ENCODE measurements at regions not wholly inside any gene's neighbourhood (a gene's known extent, or its start where the extent isn't known, plus 50 kb on each side); places are given as distances from the start of the nearest gene placed in this dataset.
A peak's percentile ranks its signal among the peaks of the same experiment; 100 is the strongest.

GRCh38 chr7:26046878-26047277 is 105.1 kb upstream of the NFE2L3 start:
- H3K36me3 Mint-ChIP-seq, result no peaks in the 10 kb centered on the region
- DNase-seq (ENCODE audit: low spot score in 2 of 2) (no peak), ATAC-seq (no peak)
- no peak overlapping the region for H3K4me3 Mint-ChIP-seq
- H3K4me1 Mint-ChIP-seq, result no peaks in the 10 kb centered on the region
- no peaks in the 10 kb centered on the region for H3K9me3 Mint-ChIP-seq
- no peak overlapping the region for H3K27ac Mint-ChIP-seq

- ATAC-seq, result no peak
- H3K9me3 Mint-ChIP-seq, result no peaks in the 10 kb centered on the region
- no peak for DNase-seq (ENCODE audit: low spot score in 2 of 2)
- no peak overlapping the region for H3K4me3 Mint-ChIP-seq
- no peaks in the 10 kb centered on the region for H3K4me1 Mint-ChIP-seq
- no peaks in the 10 kb centered on the region for H3K36me3 Mint-ChIP-seq
- H3K27ac Mint-ChIP-seq, result no peak overlapping the region
Observed at GRCh38 chr7:26048663-26049062, 103.3 kb upstream of the NFE2L3 start.

- DNase-seq (ENCODE audit: low spot score in 2 of 2) (no peak), ATAC-seq (no peak)
- H3K4me3 Mint-ChIP-seq, result no peak overlapping the region
Observed at GRCh38 chr7:26049081-26049480, 102.9 kb upstream of the NFE2L3 start.

DNA sequence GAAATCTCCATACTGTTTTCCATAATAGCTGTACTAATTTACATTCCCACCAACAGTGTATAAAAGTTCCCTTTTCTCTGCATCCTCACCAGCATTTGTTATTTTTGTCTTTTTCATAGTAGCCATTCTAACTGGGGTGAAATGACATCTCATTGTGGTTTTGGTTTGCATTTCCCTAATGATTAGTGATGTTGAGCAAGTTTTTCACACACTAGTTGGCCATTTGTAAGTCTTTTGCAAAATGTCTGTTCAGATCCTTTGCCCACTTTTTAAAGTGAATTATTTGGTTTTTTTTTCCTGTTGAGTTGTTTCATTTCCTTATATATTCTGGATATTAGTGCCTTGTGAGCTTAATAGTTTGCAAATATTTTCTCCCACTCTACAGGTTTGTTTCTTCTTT is 101.0 kb upstream of the NFE2L3 start:
- ATAC-seq (no peak), DNase-seq (ENCODE audit: low spot score in 2 of 2) (no peak)
- Mint-ChIP-seq H3K27ac (no peak overlapping the region), H3K9me3 (no peaks in the 10 kb centered on the region), H3K4me3 (no peak overlapping the region), H3K36me3 (no peaks in the 10 kb centered on the region), H3K4me1 (no peaks in the 10 kb centered on the region)

More at GRCh38 chr7:26049081-26049480, 102.9 kb upstream of the NFE2L3 start:
- H3K4me1 Mint-ChIP-seq, result no peaks in the 10 kb centered on the region
- H3K27ac Mint-ChIP-seq, result no peak overlapping the region
- H3K36me3 Mint-ChIP-seq, result no peaks in the 10 kb centered on the region
- no peaks in the 10 kb centered on the region for H3K9me3 Mint-ChIP-seq

- DNase-seq (ENCODE audit: low spot score in 2 of 2) (no peak), ATAC-seq (no peak)
- no peaks in the 10 kb centered on the region for H3K36me3 Mint-ChIP-seq
- no peak overlapping the region for H3K27ac Mint-ChIP-seq
- no peak overlapping the region for H3K4me3 Mint-ChIP-seq
- H3K9me3 Mint-ChIP-seq, result no peaks in the 10 kb centered on the region
- H3K4me1 Mint-ChIP-seq, result no peaks in the 10 kb centered on the region
Observed at GRCh38 chr7:26052706-26053105, 99.3 kb upstream of the NFE2L3 start.

GRCh38 chr7:26054386-26054785 is 97.6 kb upstream of the NFE2L3 start:
- no peaks in the 10 kb centered on the region for H3K9me3 Mint-ChIP-seq

DNA sequence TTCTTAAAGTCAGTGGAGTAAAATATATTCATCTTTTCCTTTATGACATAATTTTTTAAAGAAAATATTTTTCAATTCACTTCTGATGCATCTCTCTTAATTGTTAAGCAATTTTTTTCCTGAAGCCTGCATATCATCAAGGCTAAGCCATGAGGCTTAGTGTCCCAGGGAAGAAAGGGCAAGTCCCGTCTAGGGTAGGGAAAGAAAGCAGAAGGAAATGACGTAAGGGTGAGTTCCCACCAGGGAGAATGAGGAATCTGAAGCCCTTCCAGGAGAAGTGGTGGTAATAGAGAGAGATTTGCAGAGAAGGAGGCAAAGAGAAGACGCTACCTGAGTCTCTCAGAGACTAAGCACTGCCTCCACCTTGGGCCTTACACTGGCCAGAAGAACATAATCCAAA is 96.8 kb upstream of the NFE2L3 start:
- Mint-ChIP-seq H3K9me3 (no peaks in the 10 kb centered on the region), H3K4me3 (no peak overlapping the region), H3K36me3 (no peaks in the 10 kb centered on the region), H3K4me1 (no peaks in the 10 kb centered on the region), H3K27ac (no peak overlapping the region)
- DNase-seq (ENCODE audit: low spot score in 2 of 2), result no peak
- ATAC-seq, result no peak

More at GRCh38 chr7:26054386-26054785, 97.6 kb upstream of the NFE2L3 start:
- H3K36me3 Mint-ChIP-seq, result no peaks in the 10 kb centered on the region
- ATAC-seq (no peak), DNase-seq (ENCODE audit: low spot score in 2 of 2) (no peak)
- H3K4me3 Mint-ChIP-seq, result no peak overlapping the region
- H3K27ac Mint-ChIP-seq, result no peak overlapping the region
- no peaks in the 10 kb centered on the region for H3K4me1 Mint-ChIP-seq

GRCh38 chr7:26060733-26061677 is 91.0 kb upstream of the NFE2L3 start:
- DNase-seq (ENCODE audit: low spot score in 2 of 2) (no peak), ATAC-seq (no peak)
- H3K4me3 Mint-ChIP-seq, result no peak overlapping the region
- no peaks in the 10 kb centered on the region for H3K9me3 Mint-ChIP-seq
- H3K36me3 Mint-ChIP-seq, result no peaks in the 10 kb centered on the region
- H3K27ac Mint-ChIP-seq, result no peak overlapping the region
- H3K4me1 Mint-ChIP-seq, result no peaks in the 10 kb centered on the region

DNA sequence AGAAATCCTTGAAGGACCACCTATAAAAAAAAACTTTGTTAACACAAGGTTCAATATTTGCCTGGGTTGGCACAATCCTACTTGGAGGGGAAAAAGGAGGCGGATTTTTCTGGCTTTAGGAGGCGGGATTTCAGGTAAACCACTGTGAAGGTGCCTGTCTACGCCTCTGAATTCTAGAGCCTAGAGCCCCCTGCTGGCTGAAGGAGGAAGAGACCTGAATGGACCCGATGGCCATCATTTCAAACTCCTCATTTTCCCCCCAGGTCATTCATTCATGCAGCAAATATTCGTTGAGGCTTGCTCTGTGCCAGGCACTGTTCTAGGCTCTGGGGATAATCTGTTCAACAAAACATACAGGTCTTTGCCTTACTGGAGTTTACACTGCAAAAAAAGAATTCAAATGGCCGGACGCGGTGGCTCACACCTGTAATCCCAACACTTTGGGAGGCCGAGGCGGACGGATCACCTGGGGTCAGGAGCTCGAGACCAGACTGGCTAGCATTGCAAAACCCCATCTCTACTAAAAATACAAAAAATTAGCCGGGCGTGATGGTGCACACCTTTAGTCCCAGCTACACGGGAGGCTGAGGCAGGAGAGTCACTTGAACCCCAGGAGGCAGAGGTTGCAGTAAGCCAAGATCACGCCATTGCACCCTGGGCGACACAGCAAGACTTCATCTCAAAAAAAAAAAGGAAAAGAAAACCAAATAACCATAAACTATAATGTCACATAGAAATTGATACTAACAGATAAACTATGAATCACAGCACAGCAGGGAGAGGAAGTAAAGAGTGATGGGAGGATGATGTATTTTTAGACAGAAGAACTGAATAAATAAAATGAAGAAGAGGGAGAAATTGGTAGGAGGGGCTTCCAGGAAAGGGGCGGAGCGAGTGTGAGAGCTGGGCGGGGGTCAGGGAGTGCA is 90.1 kb upstream of the NFE2L3 start:
- ATAC-seq, result peak; percentile 77
- Mint-ChIP-seq H3K27ac (no peak overlapping the region), H3K9me3 (no peaks in the 10 kb centered on the region), H3K4me3 (no peak overlapping the region), H3K36me3 (no peaks in the 10 kb centered on the region), H3K4me1 (no peaks in the 10 kb centered on the region)
- DNase-seq (ENCODE audit: low spot score in 2 of 2), result peak; percentile 57 to 85

DNA sequence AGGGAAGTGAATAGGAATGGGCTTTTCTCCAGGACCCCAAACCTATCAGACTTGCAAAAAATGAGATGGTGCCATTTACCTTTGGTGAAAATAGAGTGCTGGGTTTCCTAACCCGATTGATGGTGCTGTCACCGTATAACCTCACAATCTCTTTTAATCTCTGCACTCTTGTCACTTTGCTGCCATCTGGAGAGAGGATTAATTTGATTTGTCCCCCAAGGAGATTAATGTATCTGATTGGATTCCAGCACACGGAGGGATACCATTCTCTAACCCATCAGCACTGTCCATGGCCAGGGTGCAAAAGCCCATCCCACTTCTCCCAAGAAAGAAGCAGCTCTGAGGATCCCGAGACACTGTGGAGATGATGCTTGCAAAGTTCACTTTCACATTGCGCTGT is 86.3 kb upstream of the NFE2L3 start:
- no peaks in the 10 kb centered on the region for H3K36me3 Mint-ChIP-seq
- H3K4me1 Mint-ChIP-seq, result no peaks in the 10 kb centered on the region
- no peak overlapping the region for H3K27ac Mint-ChIP-seq
- H3K9me3 Mint-ChIP-seq, result no peaks in the 10 kb centered on the region
- H3K4me3 Mint-ChIP-seq, result no peak overlapping the region
- no peak for ATAC-seq
- no peak for DNase-seq (ENCODE audit: low spot score in 2 of 2)

- H3K27ac Mint-ChIP-seq, result peak overlapping the region; percentile 33
- ATAC-seq, result no peak
Observed at GRCh38 chr7:26066736-26067135, 85.3 kb upstream of the NFE2L3 start.

DNA sequence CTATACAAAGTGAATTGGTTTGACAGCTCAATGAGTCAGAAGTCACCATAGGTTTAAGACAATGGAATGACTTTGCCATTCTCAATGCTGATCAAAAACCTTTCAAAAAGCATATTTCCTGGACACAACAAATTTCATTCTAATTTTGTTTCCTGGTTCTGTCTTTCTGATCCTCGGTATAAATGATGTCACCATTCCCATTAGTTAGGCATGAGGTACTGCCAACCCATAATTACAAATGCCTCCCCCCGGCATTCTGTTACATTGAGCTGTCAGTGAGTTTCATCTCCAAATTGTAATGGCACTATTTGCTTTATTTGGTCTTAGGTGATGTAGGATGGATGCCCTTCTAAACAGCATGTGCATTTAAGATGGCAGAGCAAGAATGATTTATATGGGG is 81.7 kb upstream of the NFE2L3 start:
- no peaks in the 10 kb centered on the region for H3K9me3 Mint-ChIP-seq
- ATAC-seq (no peak), DNase-seq (ENCODE audit: low spot score in 2 of 2) (no peak)
- H3K36me3 Mint-ChIP-seq, result no peaks in the 10 kb centered on the region
- H3K4me3 Mint-ChIP-seq, result no peak overlapping the region
- H3K27ac Mint-ChIP-seq, result no peak overlapping the region
- H3K4me1 Mint-ChIP-seq, result no peaks in the 10 kb centered on the region

More at GRCh38 chr7:26066736-26067135, 85.3 kb upstream of the NFE2L3 start:
- H3K4me3 Mint-ChIP-seq, result no peak overlapping the region
- H3K36me3 Mint-ChIP-seq, result no peaks in the 10 kb centered on the region
- DNase-seq (ENCODE audit: low spot score in 2 of 2), result no peak
- H3K4me1 Mint-ChIP-seq, result no peaks in the 10 kb centered on the region
- H3K9me3 Mint-ChIP-seq, result no peaks in the 10 kb centered on the region

GRCh38 chr7:26071622-26072456 is 80.2 kb upstream of the NFE2L3 start:
- Mint-ChIP-seq H3K4me1 (no peaks in the 10 kb centered on the region), H3K36me3 (no peaks in the 10 kb centered on the region), H3K27ac (no peak overlapping the region), H3K4me3 (no peak overlapping the region), H3K9me3 (no peaks in the 10 kb centered on the region)
- DNase-seq (ENCODE audit: low spot score in 2 of 2) (no peak), ATAC-seq (no peak)

- no peaks in the 10 kb centered on the region for H3K4me1 Mint-ChIP-seq
- no peak overlapping the region for H3K27ac Mint-ChIP-seq
- no peaks in the 10 kb centered on the region for H3K9me3 Mint-ChIP-seq
- no peaks in the 10 kb centered on the region for H3K36me3 Mint-ChIP-seq
- ATAC-seq (no peak), DNase-seq (ENCODE audit: low spot score in 2 of 2) (no peak)
- no peak overlapping the region for H3K4me3 Mint-ChIP-seq
Observed at GRCh38 chr7:26073041-26073440, 79.0 kb upstream of the NFE2L3 start.

DNA sequence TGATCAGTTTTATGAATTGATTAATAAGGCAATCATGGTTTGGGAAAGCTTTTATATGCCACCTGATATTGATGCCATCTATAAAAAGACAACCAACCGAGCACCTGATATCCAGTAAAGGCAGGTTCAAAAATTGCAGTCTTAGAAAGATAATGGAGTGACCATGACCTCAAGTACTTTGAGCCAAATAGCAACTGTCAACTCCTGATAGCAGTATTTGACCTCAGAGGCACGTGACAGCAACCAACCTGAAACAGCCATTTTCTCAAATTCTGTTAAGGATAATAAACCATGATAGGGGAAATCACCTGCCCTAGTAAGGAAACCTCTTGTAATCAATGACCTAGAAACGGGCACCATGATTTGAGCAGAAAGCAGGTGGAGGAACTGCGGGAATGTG is 77.1 kb upstream of the NFE2L3 start:
- Mint-ChIP-seq H3K9me3 (no peaks in the 10 kb centered on the region), H3K4me3 (no peak overlapping the region), H3K27ac (no peak overlapping the region), H3K4me1 (no peaks in the 10 kb centered on the region), H3K36me3 (no peaks in the 10 kb centered on the region)
- DNase-seq (ENCODE audit: low spot score in 2 of 2) (no peak), ATAC-seq (no peak)
